GM19035 (cell line): ENCODE measurements at regions not wholly inside any gene's neighbourhood (a gene's known extent, or its start where the extent isn't known, plus 50 kb on each side); places are given as distances from the start of the nearest gene placed in this dataset.

Source experiments
- ATAC-seq: cut with Tn5 transposase; IDR thresholded peaks from one replicate; pipeline ENCODE4 v1.9.1; 2021; ENCODE audit not compliant: unreplicated experiment

DNA sequence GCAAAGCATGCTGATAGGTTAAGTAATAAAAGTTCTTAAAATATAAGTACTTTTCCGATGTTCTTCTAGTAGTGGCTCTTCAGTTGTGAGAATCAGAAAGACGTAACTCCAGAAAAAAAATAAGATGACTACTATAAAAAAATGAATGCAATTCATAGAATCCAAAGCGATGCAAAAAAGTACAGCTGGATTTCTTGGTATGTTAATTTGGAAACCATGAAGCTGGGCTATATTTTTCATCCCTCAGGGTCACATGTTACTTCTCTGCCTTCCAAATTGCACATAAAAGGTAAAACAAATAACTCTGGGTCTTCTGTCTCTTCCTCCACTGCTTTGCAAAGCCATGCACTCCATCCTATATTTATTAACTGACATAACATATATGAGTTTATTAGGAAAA, 843.9 kb upstream of the DPPA4 start:
- no peak for ATAC-seq

DNA sequence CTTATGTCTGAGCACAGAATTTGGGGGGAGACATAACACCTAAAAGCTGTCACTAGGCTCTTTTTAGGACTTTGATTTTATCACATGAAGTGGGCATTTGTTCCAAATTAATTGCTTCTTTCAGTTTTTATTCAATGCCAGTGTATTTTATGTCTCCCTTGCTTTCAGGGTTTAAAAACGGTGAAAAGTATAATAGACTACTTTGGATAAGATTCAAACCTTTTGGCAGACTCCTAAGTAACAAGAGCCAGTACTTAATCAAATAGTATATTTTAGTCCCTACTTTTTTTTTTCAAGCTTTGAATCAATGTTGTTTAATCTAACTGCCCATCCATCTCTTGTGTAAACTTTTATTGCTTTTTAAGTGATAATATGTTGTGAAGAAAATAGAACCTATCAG, 847.2 kb upstream of the DPPA4 start:
- no peak for ATAC-seq

DNA sequence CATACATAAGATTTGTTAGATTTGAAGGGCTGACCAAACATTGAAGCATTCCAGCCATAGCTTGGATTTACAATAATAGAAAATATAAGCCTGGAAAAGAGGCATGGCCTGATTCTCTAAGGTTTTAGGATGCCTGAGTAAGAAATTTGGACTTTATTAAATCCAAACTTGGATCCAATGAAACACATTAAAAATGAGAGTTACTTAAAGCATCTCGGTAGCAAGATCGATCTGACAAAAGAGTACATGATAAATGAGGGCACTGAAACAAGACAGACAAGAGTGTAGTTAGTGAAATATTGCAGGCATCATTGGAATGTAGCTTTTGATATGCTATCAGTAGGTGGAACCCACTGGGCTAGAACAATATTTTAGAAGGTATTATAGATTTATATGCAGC, 855.7 kb upstream of the DPPA4 start:
- no peak for ATAC-seq

DNA sequence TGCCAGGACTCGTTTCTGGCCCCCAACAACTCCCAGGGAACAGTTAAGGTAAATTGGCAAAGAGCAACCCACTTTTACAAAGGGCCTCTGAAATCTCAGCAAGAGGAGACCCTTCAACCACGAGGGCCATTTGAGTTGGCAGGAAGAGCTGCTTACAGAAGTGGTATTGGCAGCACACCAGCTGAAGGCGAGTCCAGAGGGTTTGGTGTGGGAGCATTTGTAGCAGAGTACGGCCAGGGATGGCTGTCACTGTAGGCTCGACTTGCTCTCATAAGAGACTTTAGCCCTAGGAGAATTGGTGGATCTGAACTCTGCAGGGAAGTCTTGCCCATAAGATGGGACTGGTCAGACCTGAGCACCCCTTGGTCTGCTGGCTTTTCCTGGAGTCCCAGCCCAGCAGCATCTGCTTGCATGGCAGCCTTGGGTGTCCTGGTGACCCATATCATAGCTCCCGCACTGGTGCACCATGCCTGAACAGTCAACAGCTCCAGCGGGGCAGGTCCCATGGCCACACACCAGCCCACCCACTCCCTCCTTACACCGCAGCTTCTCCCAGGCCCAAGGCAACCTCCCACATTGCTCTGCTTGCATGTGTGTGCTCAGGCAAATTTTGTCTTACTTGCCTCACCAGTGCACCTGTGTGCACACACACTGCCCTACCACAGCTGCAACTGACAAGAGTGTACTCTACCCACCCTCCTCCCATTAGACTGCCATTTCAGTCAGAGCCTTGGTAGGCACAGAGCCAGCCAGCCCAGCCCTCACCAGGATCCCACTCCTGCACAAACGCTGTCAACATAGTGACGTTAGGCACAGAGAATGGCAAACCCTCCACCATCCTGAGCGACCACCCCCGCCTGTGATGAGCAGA, 861.6 kb upstream of the DPPA4 start:
- no peak for ATAC-seq

DNA sequence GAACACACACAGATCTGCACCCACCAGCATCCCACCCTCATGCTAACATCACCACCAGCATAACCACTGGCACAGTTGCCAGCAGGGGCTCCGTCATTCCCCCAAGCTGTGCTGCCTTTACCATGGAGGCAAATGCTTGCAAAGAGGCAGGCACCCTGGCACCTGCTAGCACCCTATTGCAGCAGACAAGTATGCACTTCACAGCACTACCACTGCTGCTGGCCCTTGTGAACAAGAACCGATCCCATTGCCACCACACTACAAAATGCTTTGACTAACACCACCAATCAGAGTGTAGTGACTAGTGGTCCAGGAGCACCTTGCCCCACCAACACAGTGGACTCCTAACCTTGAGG, 862.2 kb upstream of the DPPA4 start:
- ATAC-seq: no peak

DNA sequence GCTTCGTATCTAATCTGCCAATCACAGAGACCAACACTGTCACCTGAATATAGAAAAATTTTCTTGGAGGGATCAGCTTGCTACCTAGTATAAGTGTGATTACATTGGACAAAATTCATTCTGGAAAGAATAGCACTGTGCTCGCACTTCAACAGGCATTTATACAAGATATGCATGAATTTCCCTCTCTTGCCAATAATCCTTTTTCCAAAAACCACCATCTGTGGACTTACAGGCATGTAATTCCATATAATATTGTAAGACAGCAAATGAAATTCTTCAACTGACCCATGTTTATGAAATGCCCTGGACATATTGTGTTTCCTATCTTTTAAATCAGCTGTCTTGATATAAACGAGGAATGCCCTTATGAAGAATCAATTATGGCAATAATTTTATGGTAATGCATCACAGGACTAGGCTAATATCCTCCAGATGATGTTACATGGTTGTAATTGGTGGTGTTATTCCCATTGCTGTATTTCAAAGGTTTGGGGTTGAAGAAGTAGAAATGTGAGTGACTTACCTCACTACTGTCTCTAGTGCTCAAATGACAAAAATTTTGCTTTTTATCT, 861.4 kb upstream of the NECTIN3 start:
- no peak for ATAC-seq

DNA sequence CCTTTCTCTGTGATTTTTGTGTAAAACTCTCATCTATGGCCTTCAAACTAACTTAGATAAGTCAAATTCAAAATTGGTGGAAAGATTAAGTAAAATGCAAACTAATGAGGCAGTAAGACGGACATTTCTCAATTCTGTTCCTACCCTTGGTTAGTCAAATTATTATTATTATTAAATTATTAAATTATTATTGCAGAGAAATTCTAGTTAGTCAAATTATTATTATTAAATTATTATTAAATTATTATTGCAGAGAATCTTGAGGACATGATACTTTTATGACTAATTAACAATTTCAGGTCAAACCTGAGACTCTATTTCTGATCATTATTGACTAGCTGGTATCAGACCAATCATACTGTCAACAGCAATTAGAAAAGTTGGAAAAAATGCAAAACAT, 845.0 kb upstream of the NECTIN3 start:
- no peak for ATAC-seq

DNA sequence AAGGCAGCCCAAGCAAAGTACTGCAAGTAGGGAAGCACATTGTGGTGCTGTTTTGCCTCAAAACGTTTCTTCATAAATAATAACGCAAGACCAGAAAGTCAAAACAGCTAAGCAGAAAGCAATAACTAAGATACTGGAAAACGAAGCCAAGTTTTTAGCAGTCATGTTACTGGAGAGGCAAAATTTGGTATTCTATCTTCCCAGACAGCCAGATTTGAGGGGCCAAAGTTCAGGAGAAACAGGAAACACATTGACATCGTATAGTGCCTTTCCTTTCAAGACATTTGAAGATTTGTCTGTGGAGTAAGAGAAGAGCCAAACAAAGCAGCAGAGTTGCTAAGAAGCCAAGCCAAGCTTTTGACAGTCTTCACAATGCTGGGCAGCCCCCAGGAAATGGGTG, 843.6 kb upstream of the NECTIN3 start:
- no peak for ATAC-seq

DNA sequence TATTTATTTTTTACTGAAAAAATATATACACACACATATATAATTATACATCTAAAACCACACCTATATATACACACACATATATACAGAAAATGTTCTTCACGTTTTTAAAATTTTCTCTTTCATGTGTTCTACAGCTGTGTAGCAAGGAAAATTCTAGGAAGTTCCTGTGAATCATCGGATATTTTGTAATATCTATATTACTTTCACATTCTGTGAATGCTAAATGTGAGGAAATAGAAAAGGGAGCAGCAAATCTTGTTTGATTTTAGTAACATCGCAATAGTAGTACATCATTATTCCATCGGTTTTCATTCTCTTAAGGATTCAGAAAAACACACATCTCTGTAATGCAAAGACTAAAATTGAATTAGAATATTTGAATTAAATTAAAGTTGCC, 836.8 kb upstream of the NECTIN3 start:
- ATAC-seq: no peak

DNA sequence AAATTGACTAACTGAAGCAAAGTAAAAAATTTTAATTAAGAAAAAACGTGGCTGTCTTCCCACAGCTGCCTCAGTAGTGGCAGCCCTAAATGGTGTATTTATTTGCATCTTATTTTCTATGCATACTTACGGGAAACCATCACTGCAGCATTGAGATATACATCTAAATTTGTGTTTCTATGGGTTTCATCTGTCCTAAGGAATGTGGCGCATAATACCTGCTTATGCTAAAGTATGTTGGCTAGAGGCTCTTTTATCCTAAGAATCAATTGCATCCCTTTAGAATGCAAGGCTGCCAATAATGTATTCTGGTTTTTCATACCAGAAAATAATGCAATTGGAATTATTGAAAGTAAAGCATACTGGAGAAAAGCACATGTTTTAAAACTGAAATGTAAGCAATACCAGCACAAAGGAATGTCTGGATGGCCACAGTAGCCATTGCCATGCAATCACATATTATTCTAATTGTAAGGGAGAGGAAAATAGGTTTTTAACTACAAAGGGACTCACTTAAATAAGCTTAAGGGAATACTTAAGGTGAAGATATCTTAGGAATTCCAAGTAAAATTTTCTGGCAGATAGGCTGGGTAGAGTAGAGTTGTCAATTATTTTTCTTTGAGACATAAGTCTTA, 834.5 kb upstream of the NECTIN3 start:
- ATAC-seq: no peak

DNA sequence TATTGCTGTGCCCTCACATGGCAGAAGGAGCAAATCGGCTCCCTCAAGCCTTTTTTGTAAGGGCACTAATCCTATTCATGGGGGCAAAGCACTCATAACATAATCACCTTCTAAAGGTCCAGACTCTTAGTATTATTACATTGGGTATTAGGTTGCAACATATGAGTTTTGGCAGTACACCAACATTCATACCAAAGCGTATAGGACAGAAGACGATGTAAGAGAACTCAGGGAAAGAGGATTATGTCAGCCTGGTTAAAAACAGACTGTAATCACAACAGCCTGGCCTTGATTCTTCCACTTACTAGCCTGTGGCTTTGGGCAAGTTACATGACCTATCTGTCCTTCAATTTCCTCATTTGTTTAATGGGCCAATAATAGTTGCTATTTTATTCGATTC, 828.5 kb upstream of the NECTIN3 start:
- ATAC-seq: no peak

DNA sequence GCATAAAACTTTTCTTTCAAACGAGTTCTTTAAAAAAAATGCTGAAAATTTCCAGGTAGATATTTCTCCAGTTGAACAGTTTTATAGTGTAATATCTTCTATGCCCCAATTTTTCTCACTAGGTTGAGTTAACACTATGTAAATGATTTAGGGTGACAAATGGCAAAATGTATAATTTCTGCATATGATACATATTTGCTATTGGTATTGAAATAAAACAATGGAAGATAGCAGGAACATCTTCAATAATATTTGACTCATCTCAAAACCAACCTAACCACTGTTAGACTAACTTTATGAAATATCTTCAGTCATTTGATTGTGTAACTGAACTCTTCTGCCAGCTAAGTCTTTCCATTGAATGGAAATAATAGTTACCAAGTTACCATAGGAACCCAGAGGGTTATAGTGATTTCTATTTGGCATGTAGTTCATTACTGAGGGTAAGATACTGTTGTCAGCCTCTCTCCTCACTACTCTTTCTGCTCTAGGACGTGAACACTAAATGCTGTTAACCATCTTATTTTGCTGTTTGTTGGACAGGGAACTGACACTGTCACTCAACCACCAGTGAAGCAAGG, 824.7 kb upstream of the NECTIN3 start:
- no peak for ATAC-seq

DNA sequence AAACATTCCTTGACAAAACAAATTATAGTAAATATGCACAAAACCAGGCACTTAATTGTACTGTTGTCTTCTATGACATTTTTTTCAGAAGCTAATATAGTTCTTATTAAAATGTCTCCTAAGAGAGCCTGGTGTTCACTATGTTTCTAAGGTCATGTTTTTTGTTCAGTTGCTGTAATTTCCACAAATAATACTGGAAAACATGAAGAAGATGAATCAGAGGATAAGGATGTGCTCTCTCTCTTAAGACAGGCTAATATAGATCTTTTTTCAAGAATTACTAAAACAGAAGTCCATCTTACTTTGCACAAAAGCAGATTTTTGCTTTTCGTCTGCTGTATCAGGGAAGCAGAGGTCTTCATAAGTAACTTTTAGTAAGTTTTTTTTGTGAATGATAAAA, 823.0 kb upstream of the NECTIN3 start:
- ATAC-seq: no peak

DNA sequence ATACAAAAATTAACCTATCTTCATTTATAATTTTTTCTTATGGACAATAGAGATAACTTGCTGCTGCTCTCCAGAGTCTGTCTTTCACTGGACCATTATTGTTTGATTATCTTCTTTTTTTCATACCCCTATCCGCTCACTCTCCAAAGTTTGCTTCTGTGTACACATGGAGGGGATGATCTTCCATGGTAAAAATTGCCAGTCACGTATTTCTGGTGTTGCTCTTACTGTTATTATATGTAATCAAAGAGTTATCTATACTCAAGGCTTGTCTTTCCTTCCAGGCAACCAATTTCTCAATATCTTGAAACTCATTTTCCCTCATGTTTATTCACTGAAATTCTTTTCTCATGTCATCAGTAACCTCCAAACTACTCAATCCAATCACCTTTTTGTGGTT, 817.8 kb upstream of the NECTIN3 start:
- ATAC-seq: no peak

DNA sequence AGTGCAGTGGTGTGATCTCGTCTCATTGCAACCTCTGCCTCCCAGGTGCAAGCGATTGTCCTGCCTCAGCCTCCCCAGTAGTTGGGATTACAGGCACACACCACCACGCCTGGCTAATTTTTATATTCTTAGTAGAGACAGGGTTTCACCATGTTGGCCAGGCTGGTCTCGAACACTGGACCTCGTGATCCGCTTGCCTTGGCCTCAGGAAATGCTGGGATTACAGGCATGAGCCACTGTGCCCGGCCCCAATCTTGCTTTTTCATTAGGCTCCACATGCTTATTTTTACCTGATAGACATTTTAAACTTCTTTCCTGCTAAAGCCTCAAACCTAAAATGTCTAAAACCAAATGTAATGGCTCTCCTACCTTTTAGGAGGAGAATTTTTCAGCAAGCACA, 817.0 kb upstream of the NECTIN3 start:
- ATAC-seq: no peak

DNA sequence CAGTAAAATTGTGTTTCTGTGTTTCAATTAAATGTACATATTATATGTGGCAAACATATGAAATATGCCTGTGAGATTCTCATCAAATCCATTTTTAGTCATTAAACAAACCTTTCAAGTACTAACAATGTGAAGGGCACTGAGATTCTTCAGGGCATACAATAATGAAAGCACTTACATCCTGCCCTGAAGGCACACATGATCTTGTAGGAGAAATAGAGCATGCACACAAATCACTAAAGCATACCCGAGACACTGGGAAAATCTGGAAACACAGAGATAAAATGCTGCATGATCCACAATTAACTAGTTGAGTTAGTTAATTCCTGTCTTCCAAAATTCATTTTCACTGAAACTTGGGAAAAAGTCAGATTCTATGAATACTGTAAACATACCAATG, 810.5 kb upstream of the NECTIN3 start:
- no peak for ATAC-seq

DNA sequence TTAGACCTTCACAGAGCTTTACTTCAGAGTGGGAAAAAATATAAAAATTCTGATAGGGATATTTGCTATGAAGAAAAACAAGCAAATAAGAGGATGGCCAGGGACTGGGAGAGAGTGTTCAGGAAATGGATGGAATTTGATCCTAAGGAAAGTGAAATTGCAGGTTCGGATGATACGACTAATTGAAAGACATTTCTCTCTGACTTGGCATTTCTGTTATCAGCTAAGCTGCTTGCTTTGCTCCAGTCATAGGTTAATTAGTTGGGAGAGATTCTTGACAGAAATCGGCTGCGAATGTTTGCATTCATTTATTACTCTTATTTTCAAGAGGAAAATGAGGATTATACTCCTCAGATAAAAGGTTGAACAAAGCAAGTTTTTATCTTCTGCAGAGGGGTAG, 808.7 kb upstream of the NECTIN3 start:
- no peak for ATAC-seq

DNA sequence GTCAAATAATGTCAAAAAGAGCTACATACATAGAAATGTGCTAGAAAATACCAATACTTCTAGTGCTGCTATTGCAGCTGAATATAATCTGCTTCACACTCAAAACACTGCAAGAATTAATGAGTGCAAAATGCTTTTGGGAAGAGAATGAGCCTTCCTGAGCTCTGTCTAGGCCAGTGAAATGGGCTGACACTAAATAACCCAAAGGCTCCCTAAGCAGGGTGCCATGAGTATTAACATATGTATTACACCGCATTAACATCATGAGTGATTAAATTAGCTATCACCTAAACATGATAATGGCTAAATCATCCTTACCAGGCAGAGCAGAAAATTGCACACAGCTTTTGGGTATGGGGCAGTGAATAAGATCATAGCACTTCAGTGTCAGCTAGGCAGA, 806.3 kb upstream of the NECTIN3 start:
- no peak for ATAC-seq

DNA sequence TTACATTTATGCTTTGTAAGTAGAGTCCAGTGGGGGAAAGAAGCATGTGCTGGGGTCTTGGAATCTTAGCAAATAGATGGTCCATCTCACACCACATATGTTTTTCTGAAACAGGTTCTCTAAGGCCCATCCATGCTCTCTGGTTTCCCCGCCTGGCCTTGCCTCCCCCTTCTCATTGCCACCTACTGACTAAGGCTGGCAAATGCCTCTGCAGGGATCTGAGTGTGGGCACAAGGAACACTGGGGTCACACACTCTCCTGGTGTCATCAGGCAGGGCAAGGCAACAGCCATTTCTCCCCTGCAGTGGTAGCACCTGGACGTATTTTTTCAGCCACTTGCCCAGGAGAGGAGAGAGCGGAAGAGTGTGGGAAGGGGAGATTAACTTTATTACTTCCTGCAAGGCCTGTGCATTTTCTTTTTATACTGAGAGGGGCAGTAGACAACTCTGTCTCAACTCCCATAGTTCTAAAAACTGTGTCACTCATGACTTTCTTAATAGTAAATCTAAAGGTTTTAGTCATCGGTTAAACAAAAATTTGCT, 804.2 kb upstream of the NECTIN3 start:
- ATAC-seq: no peak

DNA sequence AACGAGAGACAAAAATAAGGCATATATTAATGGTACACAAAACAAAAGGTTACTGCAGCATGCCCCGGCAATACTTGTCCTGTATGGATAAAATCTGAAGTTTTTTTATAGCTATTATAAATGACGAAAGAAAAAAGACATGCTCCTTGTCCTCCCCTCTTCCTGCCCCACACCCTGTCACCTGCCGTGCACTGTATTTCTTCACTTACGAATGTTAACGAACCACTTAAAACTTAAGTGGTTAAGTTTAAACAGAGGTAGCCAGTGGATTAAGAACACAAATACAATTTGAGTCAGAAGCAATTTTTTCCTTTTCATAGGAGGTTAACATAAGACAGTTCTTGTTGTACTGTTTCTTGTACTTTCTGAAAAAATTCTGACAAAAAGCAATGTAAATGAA, 799.1 kb upstream of the NECTIN3 start:
- no peak for ATAC-seq

DNA sequence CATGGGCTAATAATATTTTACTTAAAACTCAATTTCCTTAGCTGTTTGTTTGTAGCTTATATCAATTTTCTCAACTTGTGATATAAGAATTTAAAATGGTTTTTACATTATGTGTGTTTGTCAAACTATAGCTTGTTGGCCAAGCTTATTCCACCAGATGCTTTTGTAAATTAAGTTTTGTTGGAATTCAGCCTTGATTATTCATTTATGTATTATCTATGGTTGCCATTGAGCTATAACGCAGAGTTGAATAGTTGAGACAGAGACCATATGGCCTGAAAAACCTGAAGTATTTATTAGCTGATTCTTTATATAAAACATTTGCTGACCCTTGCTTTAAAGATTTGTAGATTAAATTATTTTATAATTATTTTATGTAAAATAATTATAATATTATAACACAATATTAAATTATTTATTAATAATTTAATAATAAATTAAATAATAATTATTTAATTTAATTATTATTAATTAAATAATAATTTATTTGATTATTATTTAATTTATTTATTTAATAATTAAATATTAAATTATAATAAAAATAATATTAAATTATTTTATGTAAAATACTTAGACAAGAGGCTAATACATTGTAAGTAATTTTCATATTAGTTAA, 779.6 kb upstream of the NECTIN3 start:
- ATAC-seq: no peak
